Stimulated activated CD8-positive, alpha-beta memory T cell treated with anti-CD3 and anti-CD28 coated beads, Interleukin-2, amount 100 ng/mL, for 1 hour (primary cell): ENCODE measurements at regions not wholly inside any gene's neighbourhood (a gene's known extent, or its start where the extent isn't known, plus 50 kb on each side); places are given as distances from the start of the nearest gene placed in this dataset.

Source experiments
- DNase-seq, 2 donors: peaks; one replicate each; pipeline ENCODE4 v3.0.0-alpha.2; 2020; ENCODE audit warnings: low read depth in 2 of 2

DNA sequence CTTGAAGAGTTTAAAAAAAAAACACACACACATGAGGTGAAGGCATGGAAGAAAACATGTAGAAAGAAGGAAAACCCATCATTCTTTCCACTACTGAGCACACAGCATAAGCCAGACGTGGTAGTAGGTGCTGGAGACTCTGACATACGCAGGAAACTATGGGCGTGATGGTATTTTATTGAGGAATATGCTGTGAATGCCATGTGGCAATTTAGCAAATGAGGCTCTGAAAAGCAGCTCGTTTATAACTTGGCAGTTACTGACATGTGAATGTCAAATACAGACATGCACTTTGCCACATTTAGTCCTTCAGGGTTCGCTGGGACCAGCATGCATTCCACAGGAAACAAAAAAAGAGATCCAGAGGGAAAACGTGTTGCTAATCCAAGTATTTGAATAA is 74.3 kb upstream of the IFNAR2 start:
- DNase-seq, result no peak

GRCh38 chr21:33157303-33157702 is 72.4 kb upstream of the IFNAR2 start:
- DNase-seq, result no peak

DNA sequence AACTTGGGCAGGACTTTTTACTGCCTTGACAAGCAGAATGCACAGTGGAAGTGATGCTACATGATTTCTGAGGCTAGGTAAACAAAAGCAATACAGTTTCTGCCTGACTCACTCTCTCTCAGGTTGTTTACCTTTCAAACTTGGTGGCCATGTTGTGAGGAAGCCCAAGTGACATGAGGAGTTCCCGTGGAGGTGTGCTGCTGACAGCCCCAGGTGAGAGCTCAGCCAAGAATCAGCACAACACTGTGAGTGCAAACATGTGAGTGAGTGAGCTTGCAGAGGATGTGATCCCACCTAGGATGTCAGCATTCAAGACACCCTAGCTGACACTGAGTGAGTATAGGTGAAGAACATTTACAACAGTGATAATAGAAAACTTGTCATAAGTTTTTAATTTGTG is 71.1 kb upstream of the IFNAR2 start:
- no peak for DNase-seq

DNA sequence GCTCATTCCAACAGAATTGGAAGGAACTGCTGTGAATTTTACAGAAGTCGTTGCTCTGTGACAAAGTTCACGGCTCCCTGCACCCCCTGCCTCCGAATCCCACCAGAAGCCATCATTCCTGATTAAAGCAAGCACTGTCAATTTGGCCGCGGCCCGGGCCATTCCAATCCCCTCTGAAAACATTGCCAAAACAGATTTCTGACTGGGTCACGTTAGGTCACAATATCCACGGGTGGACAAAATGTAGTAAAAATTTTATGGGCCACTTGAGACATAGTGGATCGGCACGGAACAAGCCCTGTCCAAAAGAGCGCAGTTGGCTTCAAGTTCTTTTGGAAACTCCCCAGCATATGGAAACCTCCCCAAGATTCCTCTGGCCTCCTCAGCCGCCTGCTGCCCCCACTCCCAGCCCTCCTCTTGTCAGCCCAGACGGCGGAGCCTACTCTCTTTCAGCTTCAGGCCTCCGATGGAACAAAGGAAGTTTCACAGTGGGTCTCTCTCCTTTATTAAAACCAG is 67.2 kb upstream of the IFNAR2 start:
- DNase-seq, result no peak

DNA sequence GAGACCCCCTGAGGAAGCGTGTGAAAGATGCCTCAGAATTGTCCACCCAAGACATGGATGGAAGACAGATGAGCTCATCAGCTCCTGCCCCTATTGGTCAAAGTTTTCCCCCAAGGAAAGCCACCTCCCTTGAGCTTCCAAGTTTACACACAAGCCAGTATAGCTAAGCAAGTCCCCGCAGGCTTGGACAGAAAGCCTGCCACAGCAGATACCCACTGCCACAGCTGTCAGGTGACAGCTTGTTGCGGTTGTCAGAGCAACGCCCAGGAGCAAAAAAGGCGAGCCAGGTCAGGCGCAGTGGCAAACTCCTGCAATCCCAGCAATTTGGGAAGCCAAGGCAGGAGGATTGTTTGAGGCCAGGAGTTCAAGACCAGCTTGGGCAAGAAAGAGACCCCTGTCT is 60.9 kb upstream of the IFNAR2 start:
- DNase-seq, result no peak

DNA sequence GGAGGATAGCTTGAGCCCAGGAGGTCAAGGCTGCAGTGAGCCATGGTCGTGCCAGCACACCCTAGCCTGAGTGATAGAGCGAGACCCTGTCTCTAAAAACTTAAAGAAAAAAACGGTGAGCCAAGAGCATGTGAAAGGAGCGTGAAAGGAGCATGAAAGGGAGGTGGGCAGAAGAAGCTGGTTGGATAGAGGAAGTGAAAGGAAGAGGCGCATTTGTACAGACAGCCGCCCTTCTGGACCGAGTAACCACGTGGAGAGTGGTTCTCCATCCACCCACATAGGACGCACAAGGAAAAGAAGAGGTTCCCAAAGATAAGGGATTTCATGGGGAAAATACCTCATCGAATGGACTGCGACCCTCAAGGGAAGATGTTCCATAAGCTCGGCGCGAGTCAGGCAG is 60.4 kb upstream of the IFNAR2 start:
- DNase-seq, result no peak

GRCh38 chr21:33171616-33172169 is 58.0 kb upstream of the IFNAR2 start:
- DNase-seq, result no peak

DNA sequence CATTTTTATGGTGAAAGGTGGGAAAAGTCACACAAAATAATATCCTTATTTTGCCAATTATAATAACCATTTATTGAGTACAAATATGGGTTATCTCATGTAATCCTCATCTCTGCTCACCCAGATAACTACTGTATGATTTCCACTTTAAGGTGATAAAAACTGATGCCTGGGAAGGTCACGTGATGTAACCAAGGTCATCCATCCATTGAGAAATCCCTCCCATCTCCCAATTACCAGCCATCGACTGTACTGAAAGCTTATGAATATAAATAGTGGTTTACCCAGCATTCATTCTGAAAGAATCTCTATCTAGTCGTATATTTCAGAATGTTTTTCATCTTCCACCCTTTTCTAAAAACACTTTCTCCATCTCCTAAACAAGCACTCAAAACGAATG is 55.0 kb upstream of the IFNAR2 start:
- DNase-seq, result no peak
